Activated naive CD4-positive, alpha-beta T cell treated with anti-CD3 and anti-CD28 coated beads for 36 hours (primary cell): ENCODE measurements at regions not wholly inside any gene's neighbourhood (a gene's known extent, or its start where the extent isn't known, plus 50 kb on each side); places are given as distances from the start of the nearest gene placed in this dataset.

Source experiments
- CTCF ChIA-PET: fragments of 350-600 bp; sonication (Branson Sonifier 250); formaldehyde crosslinking; loops from one replicate; lab custom pipeline; 2021; ENCODE audit warnings: antibody characterized with exemption; lab: Charles Lee
- DNase-seq: peaks from one replicate; pipeline ENCODE4 v3.0.0-alpha.2; 2020
- H3K27ac Mint-ChIP-seq: one replicate; pipeline ENCODE4 v1.8.0; 2021; ENCODE audit warnings: mild to moderate bottlenecking, mixed read lengths
- H3K27me3 Mint-ChIP-seq: one replicate; pipeline ENCODE4 v1.8.0; 2021; ENCODE audit warnings: low read depth, mixed read lengths
- H3K36me3 Mint-ChIP-seq: one replicate; pipeline ENCODE4 v1.8.0; 2021; ENCODE audit warnings: low read depth, mixed read lengths
- H3K4me1 Mint-ChIP-seq: one replicate; pipeline ENCODE4 v1.8.0; 2021; ENCODE audit warnings: low read depth, mixed read lengths
- H3K4me3 Mint-ChIP-seq: one replicate; pipeline ENCODE4 v1.8.0; 2021; ENCODE audit warnings: mild to moderate bottlenecking, moderate library complexity, mixed read lengths
- H3K9me3 Mint-ChIP-seq: one replicate; pipeline ENCODE4 v1.8.0; 2021; ENCODE audit warnings: mixed read lengths
- intact Hi-C: fragments of 100-400 bp; cut with micrococcal nuclease; formaldehyde crosslinking; loops from one replicate; pipeline ENCODE4 v1.15.1; 2023

DNA sequence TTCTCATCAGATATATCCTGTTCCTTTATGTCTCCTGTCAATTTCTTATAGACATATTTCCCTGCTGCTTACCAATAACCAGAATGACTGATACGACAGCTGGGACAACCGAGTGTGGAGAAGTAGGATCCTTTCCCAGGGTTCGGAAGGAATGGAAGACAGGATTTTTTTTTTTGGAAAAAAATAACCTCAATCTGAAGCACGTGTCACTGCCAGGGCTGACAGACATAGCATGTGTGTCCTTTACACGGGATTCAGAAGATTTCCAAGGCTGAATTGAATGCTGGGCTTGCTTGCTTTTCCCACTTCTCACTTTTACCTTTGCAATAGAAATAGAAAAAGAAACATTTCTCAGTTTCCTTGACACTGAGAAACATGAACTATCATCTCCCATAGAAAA, 245.7 kb downstream of the GRIN2B start:
- Mint-ChIP-seq H3K4me1 (peaks cover 3% of the 10 kb centered on the region), H3K36me3 (no peaks in the 10 kb centered on the region), H3K4me3 (no peak overlapping the region), H3K9me3 (peaks cover 1% of the 10 kb centered on the region), H3K27ac (no peak overlapping the region), H3K27me3 (peaks cover 8% of the 10 kb centered on the region)
- DNase-seq: no peak
- intact Hi-C loops: no loop called here
- CTCF ChIA-PET: no interaction called here

DNA sequence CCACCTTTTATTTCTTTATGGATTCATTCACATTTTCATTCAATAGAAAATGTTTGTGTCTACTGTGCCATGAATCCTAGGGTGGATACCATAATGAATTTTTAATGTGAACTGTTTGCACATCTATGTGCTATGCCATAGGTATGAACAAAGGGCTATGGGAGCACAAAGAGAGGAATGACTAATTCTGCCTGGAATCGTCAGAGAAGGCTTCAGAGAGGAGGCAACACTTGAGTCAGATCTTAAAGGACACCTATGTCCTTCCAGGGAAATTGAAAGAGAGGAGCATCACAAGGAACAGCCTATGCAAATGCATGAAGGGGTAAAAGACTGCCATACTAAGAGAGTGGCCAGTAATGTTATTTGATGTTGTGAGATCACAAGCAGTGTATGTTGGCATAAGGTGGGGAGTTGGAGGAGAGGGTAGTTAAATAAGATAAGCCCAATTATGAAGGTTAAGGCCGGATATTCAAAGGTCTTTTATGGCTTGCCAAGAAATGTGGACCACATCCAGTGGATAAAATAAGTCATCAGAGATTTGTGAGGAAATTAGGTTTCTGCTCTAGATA, 246.7 kb downstream of the GRIN2B start:
- Mint-ChIP-seq H3K27ac (no peak overlapping the region), H3K9me3 (peaks cover 1% of the 10 kb centered on the region), H3K27me3 (peaks cover 3% of the 10 kb centered on the region), H3K36me3 (no peaks in the 10 kb centered on the region), H3K4me1 (peaks cover 1% of the 10 kb centered on the region), H3K4me3 (no peak overlapping the region)
- intact Hi-C loops: no loop called here
- DNase-seq: no peak
- CTCF ChIA-PET: no interaction called here

DNA sequence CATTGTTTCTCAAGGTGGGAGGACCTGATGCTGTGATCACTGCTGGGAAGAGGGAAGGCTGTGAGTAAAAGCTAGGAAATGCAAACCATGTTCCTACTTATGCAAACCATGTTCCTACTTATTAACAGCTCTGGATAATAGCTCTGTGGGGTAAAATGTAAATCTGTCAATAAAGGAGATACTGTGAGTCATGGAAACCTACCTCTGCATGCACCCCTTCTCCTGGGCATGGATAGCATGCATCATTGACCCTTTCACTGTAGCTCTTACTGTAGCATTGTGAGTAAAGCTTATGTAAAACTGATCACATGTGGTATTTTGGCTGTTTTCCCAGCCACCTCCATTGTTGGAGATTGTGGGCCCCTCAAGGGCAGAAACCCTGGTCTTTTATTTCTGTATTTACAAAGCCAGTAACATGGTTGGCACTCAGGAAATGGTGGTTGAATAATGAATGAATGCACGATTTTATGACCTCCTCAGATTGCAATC, 253.7 kb downstream of the GRIN2B start:
- CTCF ChIA-PET: no interaction called here
- intact Hi-C loops: no loop called here
- H3K9me3 Mint-ChIP-seq: peaks cover 1% of the 10 kb centered on the region
- no peak overlapping the region for H3K27ac Mint-ChIP-seq
- no peaks in the 10 kb centered on the region for H3K4me1 Mint-ChIP-seq
- no peak for DNase-seq
- H3K36me3 Mint-ChIP-seq: no peaks in the 10 kb centered on the region
- H3K4me3 Mint-ChIP-seq: no peak overlapping the region
- H3K27me3 Mint-ChIP-seq: peaks cover 1% of the 10 kb centered on the region

DNA sequence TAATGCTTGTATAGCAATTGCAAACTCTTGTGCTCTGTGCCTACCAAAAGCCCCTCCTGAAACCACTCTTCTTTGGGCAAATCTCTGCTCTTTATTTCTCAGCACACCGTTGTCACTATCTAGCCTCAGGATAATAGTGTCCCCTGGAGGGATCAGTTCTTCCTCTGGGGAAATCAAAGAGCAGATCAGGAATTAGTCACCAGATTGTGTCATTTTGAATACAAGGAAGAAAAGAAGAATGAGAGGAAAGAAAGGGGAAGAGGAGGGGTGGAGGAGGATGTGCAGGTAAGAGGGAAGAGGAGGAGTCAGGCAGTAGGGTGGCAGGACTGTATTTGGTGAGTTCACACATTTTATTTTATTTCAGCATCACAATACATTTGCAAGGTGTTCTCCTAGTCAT, 256.4 kb downstream of the GRIN2B start:
- no peak for DNase-seq
- Mint-ChIP-seq H3K4me3 (no peak overlapping the region), H3K36me3 (no peaks in the 10 kb centered on the region), H3K9me3 (no peaks in the 10 kb centered on the region), H3K27me3 (peaks cover 1% of the 10 kb centered on the region), H3K4me1 (no peaks in the 10 kb centered on the region), H3K27ac (no peak overlapping the region)
- CTCF ChIA-PET: no interaction called here
- intact Hi-C loops: no loop called here

DNA sequence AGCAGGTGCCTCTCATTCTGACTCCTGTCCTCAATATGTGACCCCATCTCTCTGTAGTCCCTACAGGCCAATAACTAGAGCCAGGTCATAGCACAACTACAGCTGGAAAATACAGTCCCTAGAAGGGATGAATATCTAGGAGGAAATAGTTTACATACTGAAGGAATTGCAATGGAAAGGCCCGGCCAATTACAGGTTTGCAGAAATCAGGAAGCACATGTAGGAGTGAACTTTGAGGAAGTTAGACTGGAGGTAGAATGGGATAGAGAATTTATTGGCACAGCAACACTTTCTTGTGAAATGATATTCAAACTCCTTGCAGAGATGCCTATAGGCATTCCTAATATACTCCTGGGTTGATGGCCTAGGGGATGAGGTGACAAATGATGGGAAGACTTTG, 257.3 kb downstream of the GRIN2B start:
- Mint-ChIP-seq H3K36me3 (no peaks in the 10 kb centered on the region), H3K27me3 (peaks cover 1% of the 10 kb centered on the region), H3K4me3 (no peak overlapping the region), H3K27ac (no peak overlapping the region), H3K4me1 (no peaks in the 10 kb centered on the region), H3K9me3 (no peaks in the 10 kb centered on the region)
- intact Hi-C loops: no loop called here
- CTCF ChIA-PET: no interaction called here
- no peak for DNase-seq

DNA sequence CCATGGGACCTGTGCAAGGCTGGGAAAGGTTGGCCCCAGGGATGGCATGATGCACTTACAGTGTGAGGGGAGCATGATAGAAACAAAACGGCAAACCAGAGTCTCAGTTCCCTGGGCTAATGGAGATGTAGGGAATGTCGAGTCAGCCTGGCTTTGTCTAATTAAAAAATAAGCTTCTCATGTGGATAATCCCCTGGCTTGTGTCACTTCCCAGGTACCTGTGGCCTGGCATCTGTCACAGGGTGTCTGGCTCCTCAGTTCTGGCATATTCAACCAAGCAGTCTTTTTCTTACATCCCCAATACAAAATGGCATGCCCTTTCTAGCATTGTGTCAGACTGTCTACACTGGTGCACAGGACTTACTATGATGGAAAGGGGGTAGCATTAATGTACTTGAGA, 261.4 kb downstream of the GRIN2B start:
- no peak overlapping the region for H3K27ac Mint-ChIP-seq
- no peak overlapping the region for H3K4me3 Mint-ChIP-seq
- no peaks in the 10 kb centered on the region for H3K36me3 Mint-ChIP-seq
- CTCF ChIA-PET: interaction anchor here (0.7 kb wide), 1 partner anchor 59 kb away, joined by 3 read pairs; no protein-coding TSS in a partner anchor
- no peaks in the 10 kb centered on the region for H3K9me3 Mint-ChIP-seq
- peaks cover 3% of the 10 kb centered on the region for H3K27me3 Mint-ChIP-seq
- no peaks in the 10 kb centered on the region for H3K4me1 Mint-ChIP-seq
- no peak for DNase-seq
- intact Hi-C loops: no loop called here

DNA sequence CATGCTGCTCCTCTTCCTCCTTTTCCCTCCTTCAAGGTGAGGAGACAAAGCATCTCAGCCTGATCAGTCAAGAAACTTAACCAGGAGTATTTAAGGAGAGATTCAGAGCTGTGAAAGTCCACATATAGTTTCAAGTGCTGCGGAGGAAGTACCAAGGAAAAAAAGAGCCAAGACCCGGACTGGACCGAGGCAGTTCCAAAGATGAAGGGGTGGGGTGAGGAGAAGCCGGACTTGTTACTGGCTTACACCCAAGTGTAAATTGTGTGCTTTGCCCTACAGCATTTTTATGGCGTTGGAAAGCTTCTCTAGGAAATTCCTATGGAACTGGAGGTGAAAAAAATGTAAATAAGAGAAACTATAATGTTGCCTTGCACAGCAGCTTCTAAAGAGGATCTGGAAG, 263.1 kb downstream of the GRIN2B start:
- H3K4me1 Mint-ChIP-seq: no peaks in the 10 kb centered on the region
- no peak for DNase-seq
- peaks cover 3% of the 10 kb centered on the region for H3K27me3 Mint-ChIP-seq
- H3K27ac Mint-ChIP-seq: no peak overlapping the region
- CTCF ChIA-PET: no interaction called here
- no peak overlapping the region for H3K4me3 Mint-ChIP-seq
- no peaks in the 10 kb centered on the region for H3K36me3 Mint-ChIP-seq
- intact Hi-C loops: no loop called here
- H3K9me3 Mint-ChIP-seq: no peaks in the 10 kb centered on the region

DNA sequence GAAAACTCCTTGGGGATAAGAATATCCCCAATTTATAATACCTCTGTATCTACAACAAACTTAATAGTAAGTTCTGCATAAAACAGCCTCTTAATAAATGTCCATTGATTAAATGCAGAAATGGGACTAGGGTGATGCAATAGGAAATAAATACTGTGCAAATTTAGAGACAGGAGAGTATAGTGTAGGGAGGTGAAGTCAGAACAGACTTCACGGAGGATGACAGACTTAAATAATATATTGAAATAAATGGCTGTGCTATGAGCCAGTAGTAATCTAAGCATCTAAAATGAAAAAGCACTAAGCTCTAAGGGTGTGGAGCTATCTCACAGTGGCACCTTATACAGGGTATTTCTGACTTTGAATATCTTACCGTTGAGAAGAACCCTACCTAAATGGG, 265.3 kb downstream of the GRIN2B start:
- no peaks in the 10 kb centered on the region for H3K9me3 Mint-ChIP-seq
- DNase-seq: no peak
- intact Hi-C loops: no loop called here
- peaks cover 3% of the 10 kb centered on the region for H3K27me3 Mint-ChIP-seq
- H3K4me3 Mint-ChIP-seq: no peak overlapping the region
- CTCF ChIA-PET: no interaction called here
- no peaks in the 10 kb centered on the region for H3K4me1 Mint-ChIP-seq
- H3K27ac Mint-ChIP-seq: no peak overlapping the region
- H3K36me3 Mint-ChIP-seq: no peaks in the 10 kb centered on the region

DNA sequence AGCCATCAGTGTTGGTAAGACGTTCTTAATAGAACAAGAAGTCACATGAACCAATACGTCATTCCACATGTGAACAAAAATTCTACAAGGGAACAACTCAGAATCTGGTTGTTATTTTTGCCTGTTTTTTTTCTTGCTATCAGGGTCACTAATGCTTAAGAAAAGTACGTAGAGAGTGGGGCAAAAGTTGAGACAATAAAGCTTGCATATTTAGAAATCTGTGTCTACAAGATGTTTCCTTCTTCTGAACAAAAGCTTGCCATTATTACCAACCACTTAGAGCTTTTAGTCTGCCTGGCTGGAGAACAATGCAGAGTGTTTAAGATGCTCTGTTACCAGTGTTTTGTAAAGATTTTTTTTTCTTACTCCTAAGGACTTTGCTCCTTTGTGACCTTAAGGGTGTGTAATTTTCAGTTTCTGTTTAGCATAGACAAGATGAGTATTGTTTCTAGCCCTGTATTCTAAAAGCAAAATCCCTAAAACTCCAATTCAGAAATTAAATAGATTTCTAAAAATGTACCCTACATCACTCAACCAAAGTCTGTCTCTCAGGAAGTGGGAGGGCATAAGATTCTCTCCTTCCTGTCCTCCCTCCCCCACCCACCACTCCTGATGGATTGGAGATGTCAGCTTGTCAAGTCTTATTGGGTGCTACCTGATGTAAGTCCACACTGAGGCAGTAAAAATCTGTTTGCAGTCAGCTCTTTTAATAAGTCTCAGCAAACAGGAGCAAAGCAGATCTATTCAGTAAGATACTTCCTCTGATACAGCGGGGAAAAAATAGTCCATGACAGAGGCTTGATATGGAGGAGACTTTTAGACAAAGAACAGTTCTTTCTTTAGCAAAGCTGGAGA, 267.6 kb downstream of the GRIN2B start:
- CTCF ChIA-PET: no interaction called here
- Mint-ChIP-seq H3K36me3 (no peaks in the 10 kb centered on the region), H3K4me3 (no peak overlapping the region), H3K27me3 (peaks cover 3% of the 10 kb centered on the region), H3K4me1 (no peaks in the 10 kb centered on the region), H3K9me3 (no peaks in the 10 kb centered on the region), H3K27ac (no peak overlapping the region)
- intact Hi-C loops: no loop called here
- no peak for DNase-seq

DNA sequence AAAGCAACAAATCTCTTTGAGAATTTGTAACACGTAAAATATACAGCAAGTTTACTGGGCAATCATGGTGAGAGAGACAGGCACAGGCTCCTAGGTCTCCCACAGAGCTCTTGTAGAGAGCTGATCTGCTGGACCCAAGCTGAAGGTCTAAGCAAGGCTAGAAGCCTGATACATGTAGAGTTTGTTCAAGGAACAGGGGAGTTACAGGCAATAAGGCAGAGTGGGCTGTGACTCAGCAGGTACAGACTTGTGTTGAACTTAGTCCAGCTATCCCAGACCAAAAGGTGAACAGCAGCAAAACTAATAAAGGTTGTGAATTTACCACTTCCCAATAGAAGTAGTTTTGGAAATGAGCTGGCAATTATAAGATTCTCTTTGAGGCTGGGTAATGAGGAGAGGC, 273.6 kb downstream of the GRIN2B start:
- CTCF ChIA-PET: no interaction called here
- Mint-ChIP-seq H3K27me3 (peaks cover 10% of the 10 kb centered on the region), H3K9me3 (no peaks in the 10 kb centered on the region), H3K4me1 (no peaks in the 10 kb centered on the region), H3K27ac (no peak overlapping the region), H3K36me3 (no peaks in the 10 kb centered on the region), H3K4me3 (no peak overlapping the region)
- intact Hi-C loops: no loop called here
- DNase-seq: no peak

DNA sequence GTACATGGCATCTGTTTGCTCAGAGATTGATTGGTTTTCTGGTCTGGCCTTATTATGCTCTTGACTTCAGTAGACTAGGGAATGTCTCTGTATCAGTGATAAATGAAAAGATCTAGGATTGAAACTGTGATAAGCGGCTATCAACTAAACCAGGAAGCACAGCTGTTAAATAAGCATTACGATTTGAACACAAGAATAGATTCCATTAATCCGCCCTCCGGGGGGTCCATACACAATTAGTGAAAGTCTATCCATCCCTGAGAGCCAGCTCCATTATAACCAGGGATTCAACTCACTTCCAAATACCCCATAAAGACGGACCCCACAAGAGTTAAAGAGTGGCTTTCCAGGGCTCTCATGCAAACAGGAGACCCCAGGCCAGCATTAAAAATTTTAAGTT, 279.0 kb downstream of the GRIN2B start:
- Mint-ChIP-seq H3K36me3 (no peaks in the 10 kb centered on the region), H3K4me3 (no peak overlapping the region), H3K9me3 (no peaks in the 10 kb centered on the region), H3K27me3 (peaks cover 12% of the 10 kb centered on the region), H3K27ac (no peak overlapping the region), H3K4me1 (no peaks in the 10 kb centered on the region)
- CTCF ChIA-PET: no interaction called here
- DNase-seq: no peak
- intact Hi-C loops: no loop called here

DNA sequence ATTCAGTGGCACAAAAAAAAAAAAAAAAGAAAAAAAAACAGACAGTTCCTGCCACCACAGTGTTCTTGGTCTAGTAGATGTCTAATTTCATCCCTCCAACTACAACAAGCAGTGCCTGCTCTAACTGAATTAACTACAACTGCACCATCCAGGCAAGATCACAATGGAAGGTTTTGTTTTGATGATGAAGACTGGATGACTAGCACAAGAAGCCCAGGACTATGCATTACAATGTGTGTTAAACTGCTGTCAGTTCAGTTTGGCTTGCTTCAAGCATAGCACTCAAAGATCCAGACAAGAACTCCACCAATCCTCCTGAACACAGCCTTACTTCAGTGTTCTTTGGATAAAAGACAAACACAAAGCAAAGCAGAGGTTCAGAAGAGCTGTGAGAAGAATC, 279.9 kb downstream of the GRIN2B start:
- intact Hi-C loops: no loop called here
- no peaks in the 10 kb centered on the region for H3K36me3 Mint-ChIP-seq
- no peaks in the 10 kb centered on the region for H3K4me1 Mint-ChIP-seq
- CTCF ChIA-PET: no interaction called here
- H3K9me3 Mint-ChIP-seq: no peaks in the 10 kb centered on the region
- no peak for DNase-seq
- H3K4me3 Mint-ChIP-seq: no peak overlapping the region
- H3K27ac Mint-ChIP-seq: no peak overlapping the region
- peaks cover 12% of the 10 kb centered on the region for H3K27me3 Mint-ChIP-seq

DNA sequence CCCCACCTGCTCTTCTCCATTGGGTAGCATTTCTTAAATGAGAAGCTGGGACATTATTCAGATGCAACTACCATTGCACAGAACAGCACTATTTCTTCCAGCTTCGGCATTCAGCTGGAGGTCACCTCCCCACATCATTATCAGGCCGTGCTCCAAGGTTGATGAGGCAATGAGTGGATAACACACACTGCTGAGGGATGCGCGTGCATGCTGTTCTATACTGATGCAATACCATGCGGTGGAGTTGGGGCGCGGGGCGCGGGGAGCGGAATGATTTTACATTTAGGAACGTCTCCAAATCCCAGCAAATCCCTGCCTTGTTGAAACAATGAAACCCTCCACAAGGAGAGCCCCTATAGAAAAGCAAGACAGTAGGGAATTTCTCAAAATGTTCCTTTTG, 283.4 kb downstream of the GRIN2B start:
- H3K4me1 Mint-ChIP-seq: no peaks in the 10 kb centered on the region
- H3K9me3 Mint-ChIP-seq: no peaks in the 10 kb centered on the region
- intact Hi-C loops: no loop called here
- no peak overlapping the region for H3K4me3 Mint-ChIP-seq
- no peaks in the 10 kb centered on the region for H3K36me3 Mint-ChIP-seq
- DNase-seq: no peak
- CTCF ChIA-PET: no interaction called here
- H3K27me3 Mint-ChIP-seq: peaks cover 2% of the 10 kb centered on the region
- H3K27ac Mint-ChIP-seq: no peak overlapping the region
